Prostate gland (tissue), 2 donors: ENCODE measurements at regions not wholly inside any gene's neighbourhood (a gene's known extent, or its start where the extent isn't known, plus 50 kb on each side); places are given as distances from the start of the nearest gene placed in this dataset.

Experiments used
- DNase-seq: peaks from one replicate; pipeline ENCODE4 v3.0.0-alpha.2; 2019; ENCODE audit warnings: low spot score
- H3K27ac ChIP-seq, 2 donors: fragments of 200-600 bp; sonication (generic); 2 replicates each; pipeline ENCODE4 v1.5.1; 2017 to 2019
- H3K27me3 ChIP-seq: fragments of 200-600 bp; sonication (generic); replicated peaks from 2 replicates; pipeline ENCODE4 v1.5.1; 2019; ENCODE audit not compliant: insufficient read depth
- H3K36me3 ChIP-seq, 2 donors: fragments of 200-600 bp; sonication (generic); 1 replicate in 1 of 2; 2 replicates in 1 of 2; pipeline versions ENCODE4 v1.5.1 to v1.8.1; 2017 to 2019
- H3K4me1 ChIP-seq: fragments of 200-600 bp; sonication (generic); replicated peaks from 2 replicates; pipeline ENCODE4 v1.5.1; 2019
- H3K4me3 ChIP-seq, 2 donors: fragments of 200-600 bp; sonication (generic); 2 replicates each; pipeline ENCODE4 v1.5.1; 2017 to 2019
- H3K9me3 ChIP-seq: fragments of 200-600 bp; sonication (generic); 2 replicates; pipeline ENCODE4 v1.5.1; 2017
- POLR2A ChIP-seq: fragments of 450-650 bp; IDR thresholded peaks from one replicate; pipeline ENCODE4 v1.6.1; 2016; ENCODE audit warnings: antibody characterized with exemption, mild to moderate bottlenecking
- POLR2AphosphoS5 ChIP-seq: sonication (generic); formaldehyde crosslinking; IDR thresholded peaks from one replicate; pipeline ENCODE4 v1.6.1; 2017; ENCODE audit warnings: antibody characterized with exemption
- WGBS: methylation state at CpG from one replicate; pipeline ENCODE4 v1.1.5; 2018; 5-methylcytosine and 5-hydroxymethylcytosine counted together
- intact Hi-C: fragments of 100-400 bp; cut with DNase I; formaldehyde crosslinking; loops from one replicate; pipeline ENCODE4 v1.14.2; 2022
- TF ChIP-seq, protein P1 (sequence below), 4 experiments: fragments of 200-600 bp in 2 of 4; fragments of 450-650 bp in 2 of 4; sonication (generic) in 2 of 4; IDR thresholded peaks; 1 replicate in 3 of 4; 2 replicates in 1 of 4; pipeline ENCODE4 v1.5.1; 2016 to 2019; ENCODE audit warnings: antibody characterized with exemption in 4 of 4, mild to moderate bottlenecking in 2 of 4, moderate library complexity in 2 of 4

GRCh38 chr11:87851827-87852226, 323.4 kb downstream of the RAB38 start:
- no peak for TF ChIP-seq POLR2AphosphoS5
- TF ChIP-seq POLR2A: no peak
- TF ChIP-seq, protein P1, sequence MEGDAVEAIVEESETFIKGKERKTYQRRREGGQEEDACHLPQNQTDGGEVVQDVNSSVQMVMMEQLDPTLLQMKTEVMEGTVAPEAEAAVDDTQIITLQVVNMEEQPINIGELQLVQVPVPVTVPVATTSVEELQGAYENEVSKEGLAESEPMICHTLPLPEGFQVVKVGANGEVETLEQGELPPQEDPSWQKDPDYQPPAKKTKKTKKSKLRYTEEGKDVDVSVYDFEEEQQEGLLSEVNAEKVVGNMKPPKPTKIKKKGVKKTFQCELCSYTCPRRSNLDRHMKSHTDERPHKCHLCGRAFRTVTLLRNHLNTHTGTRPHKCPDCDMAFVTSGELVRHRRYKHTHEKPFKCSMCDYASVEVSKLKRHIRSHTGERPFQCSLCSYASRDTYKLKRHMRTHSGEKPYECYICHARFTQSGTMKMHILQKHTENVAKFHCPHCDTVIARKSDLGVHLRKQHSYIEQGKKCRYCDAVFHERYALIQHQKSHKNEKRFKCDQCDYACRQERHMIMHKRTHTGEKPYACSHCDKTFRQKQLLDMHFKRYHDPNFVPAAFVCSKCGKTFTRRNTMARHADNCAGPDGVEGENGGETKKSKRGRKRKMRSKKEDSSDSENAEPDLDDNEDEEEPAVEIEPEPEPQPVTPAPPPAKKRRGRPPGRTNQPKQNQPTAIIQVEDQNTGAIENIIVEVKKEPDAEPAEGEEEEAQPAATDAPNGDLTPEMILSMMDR (IDR thresholded peaks at IDR 0.05): no peak

DNA sequence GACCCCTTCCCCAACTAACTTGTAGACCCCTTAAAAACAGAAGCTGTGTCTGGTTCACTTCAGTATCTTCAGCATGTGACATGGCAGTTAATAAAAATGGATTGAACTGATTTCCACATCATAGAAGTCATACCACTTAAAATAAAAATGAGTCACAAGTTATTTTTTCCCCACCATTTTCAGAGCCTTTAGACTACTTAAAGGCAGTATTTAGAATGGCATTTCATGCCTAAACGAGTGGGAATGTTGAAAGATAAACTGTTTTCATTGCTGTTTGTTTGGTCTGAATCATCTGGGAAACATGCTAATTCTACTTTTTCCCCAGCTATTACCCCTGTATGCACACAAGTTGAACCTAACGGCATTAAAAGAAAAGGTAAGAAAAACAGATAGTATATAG, 324.0 kb downstream of the RAB38 start:
- WGBS: 28% methylated on average over 2 of the region's 2 CpGs
- Histone ChIP-seq H3K27ac (no peak overlapping the region), H3K27me3 (no peaks in the 10 kb centered on the region), H3K4me1 (no peaks in the 10 kb centered on the region), H3K4me3 (no peak overlapping the region), H3K9me3 (no peaks in the 10 kb centered on the region), H3K36me3 (no peaks in the 10 kb centered on the region)
- intact Hi-C loops: no loop called here
- TF ChIP-seq POLR2A (no peak), POLR2AphosphoS5 (no peak)
- TF ChIP-seq, protein P1 (IDR thresholded peaks at IDR 0.05): no peak
- DNase-seq: no peak

More at GRCh38 chr11:87851827-87852226, 323.4 kb downstream of the RAB38 start:
- no peak for DNase-seq
- intact Hi-C loops: no loop called here
- no peaks in the 10 kb centered on the region for H3K9me3 ChIP-seq
- no peak overlapping the region for H3K4me3 ChIP-seq
- WGBS: 82% methylated on average over 1 of the region's 1 CpG
- H3K4me1 ChIP-seq: no peaks in the 10 kb centered on the region
- H3K27me3 ChIP-seq: no peaks in the 10 kb centered on the region
- H3K36me3 ChIP-seq: no peaks in the 10 kb centered on the region
- no peak overlapping the region for H3K27ac ChIP-seq

DNA sequence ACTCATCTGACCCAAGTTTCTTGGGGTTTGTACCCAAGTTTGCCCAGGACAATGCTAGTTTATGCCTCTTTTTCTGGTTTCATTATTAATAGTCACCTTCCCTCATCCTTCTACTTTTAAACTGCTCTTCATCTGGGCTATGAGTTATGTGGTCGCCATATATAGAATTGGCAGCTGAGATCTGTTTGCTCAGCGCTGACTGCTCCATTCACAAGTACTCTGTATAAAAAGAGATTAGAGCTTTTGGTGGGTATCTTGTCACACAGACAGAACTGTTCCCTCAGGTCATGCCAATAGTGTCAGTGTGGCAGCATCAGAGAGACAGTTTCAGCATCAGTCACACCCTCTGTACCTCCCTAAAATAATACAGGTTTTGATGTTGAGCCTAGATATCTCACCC, 326.0 kb downstream of the RAB38 start:
- H3K27me3 ChIP-seq: no peaks in the 10 kb centered on the region
- no peaks in the 10 kb centered on the region for H3K9me3 ChIP-seq
- no peaks in the 10 kb centered on the region for H3K36me3 ChIP-seq
- no peak for TF ChIP-seq POLR2A
- TF ChIP-seq POLR2AphosphoS5: no peak
- TF ChIP-seq, protein P1 (IDR thresholded peaks at IDR 0.05): no peak
- DNase-seq: no peak
- H3K4me3 ChIP-seq: no peak overlapping the region
- no peak overlapping the region for H3K27ac ChIP-seq
- H3K4me1 ChIP-seq: no peaks in the 10 kb centered on the region
- intact Hi-C loops: no loop called here
- 80% methylated on average over 2 of the region's 2 CpGs for WGBS

GRCh38 chr11:87840786-87841185, 334.5 kb downstream of the RAB38 start:
- TF ChIP-seq, protein P1 (IDR thresholded peaks at IDR 0.05): no peak
- TF ChIP-seq POLR2A: no peak
- TF ChIP-seq POLR2AphosphoS5: no peak
- no peaks in the 10 kb centered on the region for H3K9me3 ChIP-seq
- H3K36me3 ChIP-seq: no peaks in the 10 kb centered on the region
- DNase-seq: no peak
- H3K4me3 ChIP-seq: no peak overlapping the region
- no peak overlapping the region for H3K27ac ChIP-seq
- no peaks in the 10 kb centered on the region for H3K4me1 ChIP-seq
- H3K27me3 ChIP-seq: no peaks in the 10 kb centered on the region
- WGBS: 86% methylated on average over 1 of the region's 1 CpG
- intact Hi-C loops: no loop called here

DNA sequence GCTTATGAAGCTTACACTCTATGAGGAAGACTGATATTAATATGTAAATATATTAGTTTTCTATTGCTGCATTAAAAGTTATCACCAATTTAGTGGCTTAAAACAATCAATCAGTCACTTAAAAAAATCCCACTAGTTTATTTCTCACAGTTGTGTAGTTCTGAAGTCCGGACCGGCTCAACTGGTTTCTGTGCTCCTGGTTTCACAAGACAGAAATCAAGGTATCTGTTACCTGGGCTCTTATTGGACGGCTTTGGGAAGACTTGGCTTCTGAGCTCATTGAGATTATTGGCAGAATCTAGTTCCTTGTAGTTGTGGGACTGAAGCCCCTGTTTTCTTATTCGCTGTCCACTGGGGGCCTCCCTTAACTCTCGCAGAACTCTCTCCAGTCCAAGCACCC, 343.0 kb downstream of the RAB38 start:
- Histone ChIP-seq H3K27ac (no peak overlapping the region), H3K36me3 (no peaks in the 10 kb centered on the region), H3K4me3 (no peak overlapping the region), H3K9me3 (no peaks in the 10 kb centered on the region), H3K27me3 (no peaks in the 10 kb centered on the region), H3K4me1 (no peaks in the 10 kb centered on the region)
- no peak for DNase-seq
- intact Hi-C loops: no loop called here
- 63% methylated on average over 5 of the region's 5 CpGs for WGBS
- TF ChIP-seq POLR2A (no peak), POLR2AphosphoS5 (no peak)
- TF ChIP-seq, protein P1 (IDR thresholded peaks at IDR 0.05): no peak
